Right lobe of liver (tissue), 6 donors: ENCODE measurements at regions not wholly inside any gene's neighbourhood (a gene's known extent, or its start where the extent isn't known, plus 50 kb on each side); places are given as distances from the start of the nearest gene placed in this dataset.

Experiments used
- ATAC-seq, 4 donors: fragments of 200-7000 bp; cut with Tn5 transposase; one replicate each; pipeline ENCODE4 v1.9.1; 2020; ENCODE audit warnings: mild to moderate bottlenecking in 4 of 4, moderate library complexity in 4 of 4
- DNase-seq, 3 donors: peaks; one replicate each; pipeline ENCODE4 v3.0.0-alpha.2; 2020
- H3K27ac ChIP-seq, 3 donors: fragments of 200-600 bp; one replicate each; pipeline ENCODE4 v1.8.0; 2022
- H3K27me3 ChIP-seq, 2 donors: fragments of 200-600 bp; one replicate each; pipeline ENCODE4 v1.8.0; 2022
- H3K36me3 ChIP-seq, 4 donors: fragments of 200-600 bp; sonication (generic) in 1 of 4; one replicate each; pipeline versions ENCODE4 v1.5.1 to v1.8.0; 2017 to 2022; ENCODE audit warnings: control low read depth in 1 of 4
- H3K4me1 ChIP-seq, 4 donors: fragments of 200-600 bp; sonication (generic) in 1 of 4; one replicate each; pipeline versions ENCODE4 v1.5.1 to v1.8.0; 2017 to 2022; ENCODE audit warnings: control low read depth in 1 of 4
- H3K4me3 ChIP-seq, 3 donors: fragments of 200-600 bp; one replicate each; pipeline ENCODE4 v1.8.0; 2022
- H3K9me3 ChIP-seq, 4 donors: fragments of 200-600 bp; sonication (generic) in 1 of 4; one replicate each; pipeline versions ENCODE4 v1.5.1 to v1.8.0; 2017 to 2022; ENCODE audit warnings: control low read depth in 1 of 4
- POLR2A ChIP-seq: fragments of 450-650 bp; IDR thresholded peaks from one replicate; pipeline ENCODE4 v1.6.1; 2017; ENCODE audit warnings: antibody characterized with exemption, mild to moderate bottlenecking
- WGBS: methylation state at CpG from one replicate; pipeline ENCODE4 v1.1.6; 2018; ENCODE audit warnings: low coverage, low lambda C conversion rate; ENCODE audit not compliant: insufficient coverage; ENCODE audit errors: missing lambda C conversion rate; 5-methylcytosine and 5-hydroxymethylcytosine counted together
- intact Hi-C, 2 donors: fragments of 100-400 bp; cut with DNase I; formaldehyde crosslinking; loops; one replicate each; pipeline versions ENCODE4 v1.11.2 to v1.14.1; 2022
- TF ChIP-seq, protein P1 (sequence below), 4 donors: fragments of 200-600 bp in 3 of 4; fragments of 450-650 bp in 1 of 4; IDR thresholded peaks; one replicate each; pipeline versions ENCODE4 v1.5.1 to v1.8.0; 2016 to 2022; ENCODE audit warnings: antibody characterized with exemption in 4 of 4, mild to moderate bottlenecking in 2 of 4
- donor health status: DM: no; HTN: yes; CAD: no.
- donor health status: DM: no; HTN: no; CAD: no.
- donor health status: DM: no; HTN: no; CAD: no.
- donor health status: DM: no; HTN: yes; CAD: no.
- donor health status: DM: no; HTN: yes; CAD: no.

DNA sequence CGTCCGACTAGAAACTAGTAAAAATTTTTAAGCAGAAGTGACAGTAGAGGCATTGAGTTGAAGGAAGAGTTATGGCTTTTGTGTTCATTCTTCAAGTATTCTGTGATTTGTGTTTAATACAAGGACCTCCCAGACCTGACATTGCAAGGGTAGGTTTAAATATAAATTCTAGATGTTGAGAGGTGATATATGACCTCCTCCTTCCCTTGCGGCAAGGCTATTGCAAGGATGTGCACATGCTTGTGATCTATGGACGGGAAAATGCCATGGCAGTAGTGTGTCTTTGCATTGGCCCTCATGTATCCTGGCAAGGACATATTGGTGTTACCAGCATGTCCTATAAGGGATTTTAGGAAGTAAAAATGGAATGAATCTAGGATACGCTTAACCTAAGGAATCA is 143.5 kb downstream of the NEDD1 start:
- 51% methylated on average over 5 of the region's 5 CpGs for WGBS
- Histone ChIP-seq H3K4me3 (no peak overlapping the region), H3K27ac (no peak overlapping the region)

DNA sequence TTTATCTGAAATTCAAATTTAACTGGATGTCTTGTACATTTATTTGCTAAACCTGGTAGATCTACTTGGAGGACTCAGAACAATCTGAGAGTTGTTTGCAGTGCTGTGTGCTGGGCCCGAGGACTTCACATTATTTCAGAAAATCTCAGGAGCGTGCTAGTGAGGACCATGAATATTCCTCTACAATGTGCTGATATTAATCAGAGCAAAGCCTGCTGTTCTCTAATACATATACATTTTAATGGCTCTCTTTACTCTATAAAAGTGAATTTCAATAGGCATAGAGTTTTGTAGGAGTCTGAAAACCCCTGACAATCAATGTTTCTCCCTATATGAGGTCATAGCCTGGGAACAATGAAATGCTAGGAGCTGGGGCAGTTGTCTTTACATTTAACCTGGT is 144.3 kb downstream of the NEDD1 start:
- no peaks in the 10 kb centered on the region for H3K4me1 ChIP-seq
- WGBS = 69% methylated on average over 2 of the region's 2 CpGs
- intact Hi-C loops = no loop called here
- no peak for ATAC-seq
- H3K4me3 ChIP-seq = no peak overlapping the region
- no peaks in the 10 kb centered on the region for H3K27me3 ChIP-seq
- no peaks in the 10 kb centered on the region for H3K36me3 ChIP-seq
- no peak for DNase-seq
- no peak overlapping the region for H3K27ac ChIP-seq
- H3K9me3 ChIP-seq = no peaks in the 10 kb centered on the region
- TF ChIP-seq, protein P1, sequence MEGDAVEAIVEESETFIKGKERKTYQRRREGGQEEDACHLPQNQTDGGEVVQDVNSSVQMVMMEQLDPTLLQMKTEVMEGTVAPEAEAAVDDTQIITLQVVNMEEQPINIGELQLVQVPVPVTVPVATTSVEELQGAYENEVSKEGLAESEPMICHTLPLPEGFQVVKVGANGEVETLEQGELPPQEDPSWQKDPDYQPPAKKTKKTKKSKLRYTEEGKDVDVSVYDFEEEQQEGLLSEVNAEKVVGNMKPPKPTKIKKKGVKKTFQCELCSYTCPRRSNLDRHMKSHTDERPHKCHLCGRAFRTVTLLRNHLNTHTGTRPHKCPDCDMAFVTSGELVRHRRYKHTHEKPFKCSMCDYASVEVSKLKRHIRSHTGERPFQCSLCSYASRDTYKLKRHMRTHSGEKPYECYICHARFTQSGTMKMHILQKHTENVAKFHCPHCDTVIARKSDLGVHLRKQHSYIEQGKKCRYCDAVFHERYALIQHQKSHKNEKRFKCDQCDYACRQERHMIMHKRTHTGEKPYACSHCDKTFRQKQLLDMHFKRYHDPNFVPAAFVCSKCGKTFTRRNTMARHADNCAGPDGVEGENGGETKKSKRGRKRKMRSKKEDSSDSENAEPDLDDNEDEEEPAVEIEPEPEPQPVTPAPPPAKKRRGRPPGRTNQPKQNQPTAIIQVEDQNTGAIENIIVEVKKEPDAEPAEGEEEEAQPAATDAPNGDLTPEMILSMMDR (IDR thresholded peaks at IDR 0.05) = no peak
- TF ChIP-seq POLR2A = no peak

More for the DNA sequence above, 143.5 kb downstream of the NEDD1 start:
- TF ChIP-seq, protein P1 (IDR thresholded peaks at IDR 0.05) = no peak
- TF ChIP-seq POLR2A = no peak
- H3K9me3 ChIP-seq = no peaks in the 10 kb centered on the region
- no peak for DNase-seq
- no peak for ATAC-seq
- H3K4me1 ChIP-seq = no peaks in the 10 kb centered on the region
- intact Hi-C loops = no loop called here
- H3K27me3 ChIP-seq = no peaks in the 10 kb centered on the region
- no peaks in the 10 kb centered on the region for H3K36me3 ChIP-seq

DNA sequence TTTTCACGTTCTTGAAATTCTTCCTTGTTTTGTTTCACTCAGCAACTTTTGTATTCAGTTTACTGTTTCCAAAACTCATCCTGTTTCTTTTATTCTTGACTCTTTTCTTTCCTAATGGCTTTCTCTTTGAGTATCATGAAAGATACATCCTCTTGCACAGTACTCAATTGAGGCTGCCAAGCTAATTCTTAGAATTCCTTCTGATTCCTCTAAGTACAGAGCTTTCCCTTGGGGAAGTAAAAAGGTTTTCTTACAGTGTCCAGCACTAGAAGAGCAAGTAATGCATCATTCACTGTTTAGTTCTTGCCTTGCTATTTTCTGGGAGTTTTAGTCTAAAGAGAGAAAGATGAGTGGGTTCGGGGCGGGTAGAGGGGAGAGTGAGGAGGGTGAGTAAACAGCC is 154.1 kb downstream of the NEDD1 start:
- no peaks in the 10 kb centered on the region for H3K9me3 ChIP-seq
- intact Hi-C loops = no loop called here
- ATAC-seq = no peak
- H3K4me3 ChIP-seq = no peak overlapping the region
- H3K27me3 ChIP-seq = no peaks in the 10 kb centered on the region
- WGBS = 52% methylated on average over 3 of the region's 3 CpGs
- DNase-seq = no peak
- no peaks in the 10 kb centered on the region for H3K4me1 ChIP-seq
- no peak overlapping the region for H3K27ac ChIP-seq
- no peaks in the 10 kb centered on the region for H3K36me3 ChIP-seq
- no peak for TF ChIP-seq POLR2A
- TF ChIP-seq, protein P1 (IDR thresholded peaks at IDR 0.05) = no peak

DNA sequence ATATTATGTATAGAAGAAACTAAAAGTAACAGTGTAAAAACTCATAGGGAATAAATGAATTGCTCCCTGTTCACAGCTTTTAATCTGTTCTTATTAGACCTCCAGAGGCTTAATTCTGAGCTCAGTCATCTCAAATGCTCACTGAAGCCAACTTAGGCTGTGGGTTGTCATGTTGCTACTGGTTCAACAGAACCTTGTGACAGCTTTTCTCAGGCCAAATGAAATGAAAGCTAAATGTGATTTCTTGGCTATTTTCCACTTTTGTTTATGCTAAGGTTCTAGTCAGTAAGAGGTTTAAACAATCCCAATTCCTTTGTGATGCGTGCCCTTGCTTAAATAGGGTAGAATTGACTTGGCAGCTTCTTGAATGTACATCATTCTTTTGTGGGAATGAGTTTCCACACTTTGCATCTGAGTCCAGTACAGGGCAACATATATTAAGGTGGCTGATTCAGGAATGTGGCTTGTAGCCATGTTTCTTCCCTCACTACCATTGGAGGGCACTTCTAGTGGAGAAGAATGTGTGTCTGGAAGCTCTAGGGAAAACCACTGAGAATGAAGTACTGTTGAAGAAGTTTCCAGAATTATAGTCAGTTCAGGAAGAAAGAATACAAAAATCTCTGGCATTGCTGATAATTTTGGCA is 156.4 kb downstream of the NEDD1 start:
- Histone ChIP-seq H3K4me1 (no peaks in the 10 kb centered on the region), H3K27ac (no peak overlapping the region), H3K9me3 (no peaks in the 10 kb centered on the region), H3K27me3 (no peaks in the 10 kb centered on the region), H3K4me3 (no peak overlapping the region), H3K36me3 (no peaks in the 10 kb centered on the region)
- TF ChIP-seq, protein P1 (IDR thresholded peaks at IDR 0.05) = no peak
- TF ChIP-seq POLR2A = no peak
- DNase-seq = no peak
- no peak for ATAC-seq
- WGBS = 50% methylated on average over 1 of the region's 1 CpG
- intact Hi-C loops = no loop called here
